Effector memory CD8-positive, alpha-beta T cell (primary cell): ENCODE measurements at regions not wholly inside any gene's neighbourhood (a gene's known extent, or its start where the extent isn't known, plus 50 kb on each side); places are given as distances from the start of the nearest gene placed in this dataset.

Experiments used
- ATAC-seq: fragments of 150-1000 bp; cut with Tn5 transposase; replicated peaks from 2 replicates; pipeline ENCODE4 v1.10.0; 2021; ENCODE audit warnings: mild to moderate bottlenecking, moderate library complexity
- DNase-seq, 3 experiments: peaks; one replicate each; pipeline ENCODE4 v3.0.0; 2021
- H3K27ac Mint-ChIP-seq, 2 donors: one replicate each; pipeline ENCODE4 v1.8.0; 2022; ENCODE audit warnings: mild to moderate bottlenecking in 2 of 2, mixed read lengths in 2 of 2, moderate library complexity in 2 of 2
- H3K27me3 Mint-ChIP-seq, 2 donors: one replicate each; pipeline ENCODE4 v1.8.0; 2022; ENCODE audit warnings: mixed read lengths in 2 of 2
- H3K36me3 Mint-ChIP-seq: one replicate; pipeline ENCODE4 v1.8.0; 2022; ENCODE audit warnings: mild to moderate bottlenecking, moderate library complexity, mixed read lengths; ENCODE audit not compliant: insufficient read depth
- H3K4me1 Mint-ChIP-seq, 2 donors: one replicate each; pipeline ENCODE4 v1.8.0; 2022; ENCODE audit warnings: low read depth in 2 of 2, mixed read lengths in 2 of 2
- H3K4me3 Mint-ChIP-seq, 2 donors: one replicate each; pipeline ENCODE4 v1.8.0; 2022; ENCODE audit warnings: mild to moderate bottlenecking in 2 of 2, mixed read lengths in 2 of 2, moderate library complexity in 2 of 2
- H3K9me3 Mint-ChIP-seq, 2 donors: one replicate each; pipeline ENCODE4 v1.8.0; 2022; ENCODE audit warnings: mixed read lengths in 2 of 2

GRCh38 chr13:85537601-85538000 lies 261.6 kb downstream of the SLITRK6 start:
- H3K4me1 Mint-ChIP-seq = no peaks in the 10 kb centered on the region
- no peak overlapping the region for H3K27ac Mint-ChIP-seq
- ATAC-seq = no peak

GRCh38 chr13:85536706-85537105 lies 262.5 kb downstream of the SLITRK6 start:
- Mint-ChIP-seq H3K36me3 (no peaks in the 10 kb centered on the region), H3K27ac (no peak overlapping the region), H3K27me3 (no peaks in the 10 kb centered on the region), H3K9me3 (peaks cover 0 to 5% of the 10 kb centered on the region in 2 donors), H3K4me3 (no peak overlapping the region), H3K4me1 (no peaks in the 10 kb centered on the region)
- ATAC-seq = no peak
- no peak for DNase-seq

More at GRCh38 chr13:85537601-85538000, 261.6 kb downstream of the SLITRK6 start:
- H3K27me3 Mint-ChIP-seq = no peaks in the 10 kb centered on the region
- DNase-seq = no peak
- H3K4me3 Mint-ChIP-seq = no peak overlapping the region
- H3K36me3 Mint-ChIP-seq = no peaks in the 10 kb centered on the region
- peaks cover 0 to 4% of the 10 kb centered on the region in 2 donors for H3K9me3 Mint-ChIP-seq

GRCh38 chr13:85535316-85536084 lies 263.7 kb downstream of the SLITRK6 start:
- no peaks in the 10 kb centered on the region for H3K36me3 Mint-ChIP-seq
- peaks cover 0 to 3% of the 10 kb centered on the region in 2 donors for H3K9me3 Mint-ChIP-seq
- no peak for ATAC-seq
- no peaks in the 10 kb centered on the region for H3K4me1 Mint-ChIP-seq
- no peak overlapping the region for H3K4me3 Mint-ChIP-seq
- DNase-seq = no peak
- no peak overlapping the region for H3K27ac Mint-ChIP-seq
- no peaks in the 10 kb centered on the region for H3K27me3 Mint-ChIP-seq

GRCh38 chr13:85533911-85534310 lies 265.3 kb downstream of the SLITRK6 start:
- H3K36me3 Mint-ChIP-seq = no peaks in the 10 kb centered on the region
- H3K4me3 Mint-ChIP-seq = no peak overlapping the region
- H3K27me3 Mint-ChIP-seq = no peaks in the 10 kb centered on the region
- ATAC-seq = no peak
- no peak overlapping the region for H3K27ac Mint-ChIP-seq
- peaks cover 3 to 4% of the 10 kb centered on the region in 2 donors for H3K9me3 Mint-ChIP-seq
- no peak for DNase-seq
- H3K4me1 Mint-ChIP-seq = no peaks in the 10 kb centered on the region

- no peak for DNase-seq
- Mint-ChIP-seq H3K4me3 (no peak overlapping the region), H3K27ac (no peak overlapping the region), H3K4me1 (no peaks in the 10 kb centered on the region), H3K36me3 (no peaks in the 10 kb centered on the region), H3K27me3 (no peaks in the 10 kb centered on the region), H3K9me3 (peaks cover 1 to 7% of the 10 kb centered on the region in 2 donors)
- ATAC-seq = no peak
Observed at GRCh38 chr13:85529218-85529594, 270.0 kb downstream of the SLITRK6 start.

- H3K27me3 Mint-ChIP-seq = no peaks in the 10 kb centered on the region
- no peak overlapping the region for H3K27ac Mint-ChIP-seq
- peaks cover 1 to 7% of the 10 kb centered on the region in 2 donors for H3K9me3 Mint-ChIP-seq
- no peaks in the 10 kb centered on the region for H3K36me3 Mint-ChIP-seq
- DNase-seq (no peak), ATAC-seq (no peak)
- H3K4me1 Mint-ChIP-seq = no peaks in the 10 kb centered on the region
- no peak overlapping the region for H3K4me3 Mint-ChIP-seq
Observed at GRCh38 chr13:85528491-85529217, 270.6 kb downstream of the SLITRK6 start.

GRCh38 chr13:85527316-85527715 lies 271.9 kb downstream of the SLITRK6 start:
- Mint-ChIP-seq H3K36me3 (no peaks in the 10 kb centered on the region), H3K4me3 (no peak overlapping the region), H3K27me3 (no peaks in the 10 kb centered on the region), H3K4me1 (no peaks in the 10 kb centered on the region), H3K27ac (no peak overlapping the region), H3K9me3 (peaks cover 1 to 7% of the 10 kb centered on the region in 2 donors)
- ATAC-seq (no peak), DNase-seq (no peak)

GRCh38 chr13:85525411-85525810 lies 273.8 kb downstream of the SLITRK6 start:
- no peak for ATAC-seq
- Mint-ChIP-seq H3K4me3 (no peak overlapping the region), H3K27ac (no peak overlapping the region), H3K9me3 (peaks cover 0 to 7% of the 10 kb centered on the region in 2 donors), H3K27me3 (no peaks in the 10 kb centered on the region), H3K36me3 (no peaks in the 10 kb centered on the region), H3K4me1 (no peaks in the 10 kb centered on the region)
- no peak for DNase-seq

- Mint-ChIP-seq H3K27ac (no peak overlapping the region), H3K4me3 (no peak overlapping the region), H3K27me3 (no peaks in the 10 kb centered on the region), H3K36me3 (no peaks in the 10 kb centered on the region), H3K9me3 (no peaks in the 10 kb centered on the region), H3K4me1 (no peaks in the 10 kb centered on the region)
- no peak for DNase-seq
- ATAC-seq = no peak
Observed at GRCh38 chr13:85521657-85522056, 277.6 kb downstream of the SLITRK6 start.

GRCh38 chr13:85520445-85520844 lies 278.8 kb downstream of the SLITRK6 start:
- Mint-ChIP-seq H3K4me3 (no peak overlapping the region), H3K27ac (no peak overlapping the region), H3K27me3 (no peaks in the 10 kb centered on the region), H3K4me1 (no peaks in the 10 kb centered on the region), H3K9me3 (no peaks in the 10 kb centered on the region), H3K36me3 (no peaks in the 10 kb centered on the region)
- DNase-seq (no peak), ATAC-seq (no peak)

- Mint-ChIP-seq H3K27me3 (no peaks in the 10 kb centered on the region), H3K4me3 (no peak overlapping the region), H3K27ac (no peak overlapping the region), H3K36me3 (no peaks in the 10 kb centered on the region), H3K9me3 (no peaks in the 10 kb centered on the region), H3K4me1 (no peaks in the 10 kb centered on the region)
- ATAC-seq (no peak), DNase-seq (no peak)
Observed at GRCh38 chr13:85519363-85519762, 279.9 kb downstream of the SLITRK6 start.

- no peaks in the 10 kb centered on the region for H3K36me3 Mint-ChIP-seq
- H3K9me3 Mint-ChIP-seq = no peaks in the 10 kb centered on the region
- H3K27ac Mint-ChIP-seq = no peak overlapping the region
- H3K4me1 Mint-ChIP-seq = no peaks in the 10 kb centered on the region
- H3K27me3 Mint-ChIP-seq = no peaks in the 10 kb centered on the region
- ATAC-seq (no peak), DNase-seq (no peak)
- no peak overlapping the region for H3K4me3 Mint-ChIP-seq
Observed at GRCh38 chr13:85512421-85512820, 286.8 kb downstream of the SLITRK6 start.

- Mint-ChIP-seq H3K27me3 (no peaks in the 10 kb centered on the region), H3K4me1 (no peaks in the 10 kb centered on the region), H3K9me3 (no peaks in the 10 kb centered on the region), H3K27ac (no peak overlapping the region), H3K36me3 (no peaks in the 10 kb centered on the region), H3K4me3 (no peak overlapping the region)
- DNase-seq (no peak), ATAC-seq (no peak)
Observed at GRCh38 chr13:85509512-85509911, 289.7 kb downstream of the SLITRK6 start.

- H3K4me3 Mint-ChIP-seq = no peak overlapping the region
- H3K27ac Mint-ChIP-seq = no peak overlapping the region
- no peaks in the 10 kb centered on the region for H3K27me3 Mint-ChIP-seq
- no peaks in the 10 kb centered on the region for H3K9me3 Mint-ChIP-seq
- DNase-seq (no peak), ATAC-seq (no peak)
- H3K4me1 Mint-ChIP-seq = no peaks in the 10 kb centered on the region
- no peaks in the 10 kb centered on the region for H3K36me3 Mint-ChIP-seq
Observed at GRCh38 chr13:85508683-85509329, 290.4 kb downstream of the SLITRK6 start.
